HG02642 (cell line): ENCODE measurements at regions not wholly inside any gene's neighbourhood (a gene's known extent, or its start where the extent isn't known, plus 50 kb on each side); places are given as distances from the start of the nearest gene placed in this dataset.

Experiments used
- ATAC-seq: cut with Tn5 transposase; IDR thresholded peaks from one replicate; pipeline ENCODE4 v1.9.1; 2021; ENCODE audit warnings: mild to moderate bottlenecking; ENCODE audit not compliant: unreplicated experiment, poor library complexity

DNA sequence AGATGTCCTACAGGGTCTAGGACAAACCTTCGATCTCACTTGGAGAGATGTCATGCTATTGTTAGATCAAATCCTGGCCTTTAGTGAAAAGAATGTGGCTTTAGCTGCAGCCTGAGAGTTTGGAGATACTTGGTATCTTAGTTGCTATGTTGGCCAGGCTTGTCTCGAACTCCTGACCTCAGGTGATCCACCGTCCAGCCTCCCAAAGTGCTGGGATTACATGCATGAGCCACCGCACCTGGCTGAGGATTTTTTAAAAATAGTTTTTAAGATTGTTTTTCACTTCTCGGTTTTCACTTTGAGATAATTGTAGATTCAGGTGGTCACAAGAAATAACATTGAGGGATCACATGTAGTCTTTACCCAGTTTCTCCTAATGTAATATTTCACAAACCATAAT, 738.3 kb upstream of the POM121L12 start:
- no peak for ATAC-seq

DNA sequence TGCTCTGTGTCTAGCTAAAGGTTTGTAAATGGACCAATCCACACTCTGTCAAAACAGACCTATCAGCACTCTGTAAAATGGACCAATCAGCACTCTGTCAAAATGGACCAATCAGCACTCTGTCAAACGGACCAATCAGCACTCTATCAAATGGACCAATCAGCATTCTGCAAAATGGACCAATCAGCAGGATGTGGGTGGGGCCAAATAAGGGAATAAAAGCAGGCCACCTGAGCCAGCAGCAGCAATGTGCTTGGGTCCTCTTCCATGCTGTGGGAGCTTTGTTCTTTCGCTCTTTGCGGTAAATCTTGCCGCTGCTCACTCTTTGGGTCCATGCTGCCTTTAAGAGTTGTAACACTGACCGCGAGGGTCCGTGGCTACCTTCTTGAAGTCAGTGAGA, 740.5 kb upstream of the POM121L12 start:
- ATAC-seq: no peak

DNA sequence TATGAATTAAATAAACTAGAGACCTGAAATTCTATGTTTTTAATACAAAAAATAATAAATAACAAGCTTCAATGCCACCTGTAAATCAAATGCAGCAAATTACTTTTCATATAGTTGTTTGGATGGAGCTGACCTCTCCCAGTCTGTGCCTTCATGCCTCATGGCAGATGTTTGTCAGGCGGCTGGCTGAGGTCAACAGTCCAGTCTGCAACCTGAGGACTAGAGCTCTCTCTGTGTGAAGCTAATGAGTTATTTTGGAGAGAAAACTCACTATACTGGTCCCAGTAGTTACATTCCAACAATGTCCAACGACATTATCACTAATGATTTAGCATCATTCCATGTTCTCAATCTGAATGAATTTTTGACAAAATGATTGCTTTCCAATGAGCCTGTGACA, 746.2 kb upstream of the POM121L12 start:
- ATAC-seq: no peak

DNA sequence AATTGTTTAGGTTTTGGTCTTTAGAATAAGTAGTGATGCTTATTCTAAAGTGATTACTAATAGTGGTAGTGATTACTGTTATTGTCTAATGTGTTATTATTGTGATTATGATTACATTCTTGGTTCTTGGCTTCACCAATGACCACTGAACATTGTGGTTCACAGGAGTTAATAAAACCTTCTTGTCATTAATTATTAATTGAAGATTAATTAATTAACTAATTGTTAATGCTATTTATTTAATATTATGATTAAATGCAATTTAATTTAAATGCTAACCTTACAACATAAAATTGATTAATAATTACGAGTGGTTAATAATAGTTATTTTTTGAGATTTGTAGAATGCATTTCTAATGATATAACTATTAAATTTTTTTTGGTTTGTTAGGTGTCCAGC, 747.7 kb upstream of the POM121L12 start:
- no peak for ATAC-seq

DNA sequence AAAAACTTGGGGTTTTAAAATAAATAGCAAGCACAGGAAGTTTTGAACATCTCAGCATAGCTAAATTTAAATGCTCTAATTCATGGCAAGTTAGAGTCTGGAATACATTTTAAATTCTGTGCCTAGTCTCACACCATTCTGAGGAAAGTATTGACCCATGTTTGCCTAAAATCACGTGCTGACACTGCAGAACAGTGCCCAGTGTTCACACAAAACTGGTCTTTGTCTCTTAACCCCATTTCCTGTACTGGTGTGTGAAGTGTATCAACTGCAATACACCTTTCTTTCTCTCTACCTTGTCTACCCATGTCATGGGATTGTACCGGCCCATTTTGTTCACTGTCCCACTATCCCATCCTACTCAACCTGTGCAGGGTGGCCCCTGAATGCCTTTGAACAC, 749.7 kb upstream of the POM121L12 start:
- ATAC-seq: no peak

DNA sequence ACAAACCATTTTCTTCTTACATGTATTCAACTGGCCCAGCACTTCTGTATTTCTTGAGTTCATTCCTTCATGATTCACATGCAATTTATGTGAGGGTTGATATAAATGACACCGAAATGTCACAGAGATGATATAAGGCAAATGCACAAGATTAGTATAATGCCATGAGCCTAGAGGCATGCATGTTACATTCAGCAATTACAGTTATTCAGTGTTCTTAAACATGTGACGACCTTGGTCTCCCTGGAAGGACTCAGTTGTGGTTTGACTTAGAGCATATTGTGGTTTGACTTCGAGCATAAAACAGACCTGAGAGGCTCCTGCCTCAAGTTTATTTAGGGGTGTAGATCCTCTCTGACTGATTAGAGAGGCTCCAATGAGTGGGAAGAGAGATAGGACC, 752.1 kb upstream of the POM121L12 start:
- no peak for ATAC-seq

DNA sequence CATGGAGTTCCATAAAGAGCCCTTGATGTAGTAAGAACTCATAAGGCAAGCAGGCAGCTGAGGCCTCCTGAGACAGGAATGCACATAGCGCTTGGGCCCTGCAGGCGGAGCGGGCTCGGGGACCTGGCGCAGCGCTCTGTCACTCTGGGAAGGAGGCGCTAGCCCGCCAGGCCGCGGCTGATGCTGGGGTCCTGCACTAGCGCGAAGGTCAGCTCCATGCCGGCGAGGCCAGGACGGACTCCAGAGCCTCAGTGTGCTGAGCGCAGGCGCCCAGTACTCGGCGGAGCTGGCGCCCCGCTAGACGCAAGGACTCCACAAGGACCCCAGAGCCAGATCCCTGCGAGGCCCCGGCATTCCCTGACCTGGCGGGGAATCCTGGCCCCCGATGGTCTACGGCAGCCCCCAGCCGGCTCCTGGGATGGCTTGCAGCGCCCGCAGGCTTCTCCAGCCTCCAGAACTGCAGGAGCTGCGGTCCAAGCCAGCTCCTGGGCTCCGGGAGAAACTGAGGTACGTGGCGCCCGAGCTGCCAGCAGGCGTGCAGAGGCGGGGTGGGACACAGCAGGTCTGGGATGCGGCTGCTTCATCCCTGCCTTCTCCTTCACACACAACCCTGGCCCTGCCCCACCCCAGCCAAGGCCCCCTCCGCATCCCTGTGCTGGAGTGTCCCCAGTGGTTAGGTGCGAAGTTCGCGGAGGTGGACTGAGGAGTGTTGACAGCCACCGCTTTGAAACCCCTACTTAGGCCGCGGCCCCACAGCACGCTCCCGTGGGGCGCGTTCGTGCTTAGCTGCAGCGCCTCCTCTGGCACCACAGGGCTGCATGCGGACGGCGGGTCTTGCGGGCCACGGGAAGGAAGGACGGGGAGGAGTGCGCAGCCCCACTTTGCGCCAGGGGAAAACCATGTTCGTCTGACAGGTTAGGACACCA, 761.5 kb upstream of the POM121L12 start:
- no peak for ATAC-seq

DNA sequence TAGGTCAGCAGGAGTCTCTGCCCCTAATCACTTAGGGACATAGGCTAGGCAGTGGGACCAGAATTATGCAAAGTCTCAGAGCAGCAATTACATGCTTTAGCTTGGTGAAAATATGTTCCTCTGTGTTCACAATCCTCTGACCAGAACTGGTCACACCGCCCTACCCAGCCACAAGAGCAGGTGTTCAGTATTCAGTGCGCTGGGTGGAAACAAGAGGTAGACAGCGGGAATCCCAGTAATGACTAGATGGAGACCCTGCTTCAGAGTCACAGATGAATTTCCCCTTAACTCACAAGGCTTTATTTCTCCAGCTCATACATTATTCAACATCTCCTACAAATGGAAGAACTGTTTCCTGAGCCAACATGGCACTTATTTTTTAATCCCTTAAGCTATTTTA, 763.7 kb upstream of the POM121L12 start:
- ATAC-seq: no peak

DNA sequence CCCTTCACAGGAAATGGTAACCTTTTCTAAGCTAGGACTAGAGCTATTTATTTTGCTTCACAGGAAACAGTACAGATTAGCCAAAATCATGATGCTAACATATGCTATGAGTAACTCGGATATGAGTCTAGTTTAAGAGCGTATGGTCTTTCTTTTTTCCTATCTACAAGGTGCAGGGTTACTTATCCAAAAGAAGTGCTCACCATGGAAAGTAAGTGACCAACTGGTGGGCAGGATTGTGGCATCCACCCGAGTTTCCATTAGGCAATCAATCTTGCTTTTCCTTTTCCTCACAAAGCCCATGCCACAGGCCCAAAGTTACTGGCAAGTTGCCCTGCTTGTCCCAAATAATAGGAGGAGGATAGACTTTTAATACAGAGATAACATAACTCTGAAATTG, 765.1 kb upstream of the POM121L12 start:
- ATAC-seq: no peak

DNA sequence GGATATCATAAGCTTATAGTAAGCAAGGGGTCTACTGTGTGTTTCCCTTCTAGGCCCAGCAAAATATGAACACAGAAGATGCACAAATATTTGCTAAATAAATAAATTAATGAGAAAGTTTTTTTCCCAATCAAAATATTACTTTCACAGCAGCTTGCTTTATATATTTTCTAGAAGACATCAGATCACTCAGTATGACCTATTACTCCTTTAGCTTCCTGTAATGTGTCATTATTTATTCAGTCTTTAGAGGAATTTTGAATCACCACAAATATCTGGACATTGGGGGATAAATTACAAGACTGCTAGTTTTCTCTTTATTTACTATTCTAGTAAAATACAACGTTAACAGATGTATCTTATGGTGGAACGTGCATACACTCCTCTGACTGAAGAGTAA, 765.8 kb upstream of the POM121L12 start:
- no peak for ATAC-seq

DNA sequence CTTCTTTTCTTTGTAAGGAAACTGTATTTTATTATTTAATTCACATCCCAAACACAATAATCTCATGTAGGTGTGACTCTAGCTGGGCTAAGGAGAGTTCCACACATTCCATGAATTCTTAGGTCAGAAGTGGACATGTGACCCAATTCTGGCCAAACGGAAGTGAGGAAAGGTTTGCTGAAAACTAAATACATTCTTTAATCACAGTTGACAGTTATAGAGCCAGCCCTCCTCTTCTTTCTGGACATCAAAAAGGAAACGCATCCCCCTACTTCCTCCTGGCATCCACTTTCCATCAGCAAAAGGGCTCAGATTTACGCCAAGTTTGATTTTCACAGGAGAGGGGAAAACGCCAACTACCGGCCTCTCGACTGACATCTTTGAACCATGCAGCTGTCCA, 774.4 kb upstream of the POM121L12 start:
- no peak for ATAC-seq

DNA sequence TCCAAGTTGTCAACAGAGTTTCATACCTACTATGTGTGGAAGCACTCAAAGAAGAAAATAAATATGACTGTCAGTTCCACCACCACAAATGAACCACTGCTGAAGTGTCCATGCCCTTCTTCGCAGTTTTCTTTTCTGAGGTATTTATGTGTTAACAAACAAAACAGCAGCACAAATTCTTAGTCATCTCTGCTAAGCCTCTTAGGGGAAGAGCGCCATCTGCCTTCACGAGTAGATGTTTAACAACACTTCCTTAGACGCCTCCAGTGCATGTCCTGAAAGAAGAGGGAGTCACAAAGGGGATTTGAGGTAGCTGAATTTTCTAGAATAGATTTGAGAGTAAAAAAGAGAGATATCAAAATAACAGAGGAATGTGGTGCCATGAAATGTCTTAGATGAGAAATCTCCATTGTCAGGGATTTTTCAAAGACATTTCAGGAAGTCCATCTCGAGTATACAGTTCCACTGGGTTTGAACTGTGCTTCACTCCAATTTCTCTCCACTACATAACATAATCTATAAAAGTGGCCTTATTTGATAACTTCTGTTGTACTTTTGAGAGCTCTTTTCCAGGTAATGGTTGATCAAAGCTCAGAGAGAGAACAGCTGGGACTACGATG, 775.3 kb upstream of the POM121L12 start:
- no peak for ATAC-seq

DNA sequence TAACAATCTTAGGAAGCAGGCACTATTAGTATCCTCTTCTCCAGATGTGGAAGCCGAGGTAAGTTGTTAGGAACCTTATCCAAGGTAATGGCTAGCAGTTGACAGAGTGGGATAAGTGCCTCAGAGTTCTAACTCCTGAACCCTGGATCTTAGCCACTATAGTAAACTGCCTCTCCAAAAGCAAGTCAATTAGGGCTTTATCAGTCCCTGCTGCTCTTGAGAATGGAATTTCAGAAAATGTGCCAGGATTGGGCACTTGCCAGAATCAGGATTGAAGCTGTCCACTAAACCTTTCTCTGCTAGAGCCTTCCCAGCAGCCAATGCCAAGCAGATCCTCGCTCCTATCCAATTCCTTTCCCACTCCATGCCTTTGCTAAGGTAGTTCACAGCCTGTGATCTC, 777.5 kb upstream of the POM121L12 start:
- no peak for ATAC-seq

DNA sequence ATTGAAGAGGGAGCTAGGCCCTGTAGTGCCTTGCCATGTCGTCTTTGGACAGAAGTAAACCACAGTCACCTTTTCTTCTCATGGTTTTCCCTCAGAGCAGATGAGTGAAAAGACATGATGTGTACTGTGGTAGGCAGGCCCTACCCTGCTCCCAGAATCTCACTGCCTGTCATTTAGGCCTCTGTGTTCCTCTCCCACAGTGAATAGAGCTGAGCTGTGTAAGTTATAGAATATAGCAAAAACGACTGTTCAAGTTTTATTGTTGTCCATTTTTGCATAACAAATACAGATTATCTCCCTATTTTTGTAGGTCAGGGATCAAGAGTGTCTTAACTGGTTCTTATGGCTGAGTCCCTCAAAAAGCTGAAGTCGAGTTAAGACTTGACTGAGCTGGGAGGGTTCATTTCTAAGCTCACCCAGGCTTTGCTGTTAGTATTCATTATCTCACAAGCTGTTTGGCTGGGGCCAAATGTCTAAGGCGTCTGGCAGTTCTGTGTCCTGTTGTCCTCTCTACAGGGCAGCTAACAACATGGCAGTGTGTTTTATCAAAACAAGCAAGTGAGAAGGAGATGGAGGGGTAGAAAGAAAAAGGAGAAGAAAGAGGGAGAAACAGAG, 780.9 kb upstream of the POM121L12 start:
- ATAC-seq: no peak

DNA sequence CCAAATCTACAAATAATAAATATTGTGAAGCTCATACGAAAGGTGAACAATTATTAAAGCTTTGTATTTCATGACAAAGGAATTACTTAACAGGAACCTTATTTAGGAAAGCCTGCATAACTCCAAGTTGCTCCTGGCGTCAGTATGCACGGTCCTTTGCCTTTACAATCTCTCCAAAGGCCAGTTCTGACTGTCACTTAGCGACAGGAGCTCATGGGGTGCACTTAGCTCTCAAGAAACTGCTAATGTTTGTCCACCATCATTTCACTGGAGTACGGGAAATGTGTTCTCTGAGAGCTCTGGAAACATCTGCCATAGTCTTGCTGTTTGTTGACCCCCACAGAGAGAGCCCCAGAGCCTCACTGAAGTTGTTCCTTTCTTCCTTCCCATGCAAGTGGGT, 781.5 kb upstream of the POM121L12 start:
- ATAC-seq: no peak

DNA sequence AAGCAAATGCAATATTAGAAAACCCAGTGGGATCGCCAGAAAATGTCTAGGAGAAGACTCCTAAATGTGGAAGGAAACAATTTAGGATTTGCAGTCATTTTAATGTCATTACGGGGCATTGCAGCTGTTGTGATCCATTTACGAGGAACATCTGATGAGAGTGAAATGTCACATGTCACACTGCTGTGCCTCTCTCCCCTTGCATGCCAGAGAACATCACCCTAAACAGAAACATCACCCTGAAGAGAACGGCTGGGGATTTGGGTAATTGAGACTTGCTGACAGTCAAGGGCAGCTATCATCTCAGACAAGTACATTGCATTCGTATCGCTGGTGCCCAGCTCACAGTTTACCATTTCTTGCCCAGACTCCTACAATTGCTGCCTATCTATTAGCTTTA, 785.7 kb upstream of the POM121L12 start:
- ATAC-seq: no peak

DNA sequence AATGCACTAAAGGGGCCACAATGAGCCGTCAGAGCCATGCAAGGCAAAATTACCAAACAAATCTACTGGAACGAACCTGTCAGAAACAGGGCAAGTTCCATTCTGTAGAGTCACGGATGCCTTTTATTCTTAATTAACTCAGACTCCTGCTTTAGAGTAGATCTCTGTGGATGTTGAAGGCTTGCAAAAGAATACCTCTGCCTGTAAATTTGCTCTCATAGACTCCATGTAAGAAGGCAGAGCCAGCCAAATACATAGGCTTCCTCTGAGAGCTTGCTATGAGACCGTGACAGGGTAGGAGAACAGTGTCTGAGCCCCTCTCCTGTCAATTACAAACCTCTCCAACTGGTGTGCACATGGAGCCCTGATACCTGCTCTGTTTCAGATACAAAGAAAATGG, 787.9 kb upstream of the POM121L12 start:
- no peak for ATAC-seq

DNA sequence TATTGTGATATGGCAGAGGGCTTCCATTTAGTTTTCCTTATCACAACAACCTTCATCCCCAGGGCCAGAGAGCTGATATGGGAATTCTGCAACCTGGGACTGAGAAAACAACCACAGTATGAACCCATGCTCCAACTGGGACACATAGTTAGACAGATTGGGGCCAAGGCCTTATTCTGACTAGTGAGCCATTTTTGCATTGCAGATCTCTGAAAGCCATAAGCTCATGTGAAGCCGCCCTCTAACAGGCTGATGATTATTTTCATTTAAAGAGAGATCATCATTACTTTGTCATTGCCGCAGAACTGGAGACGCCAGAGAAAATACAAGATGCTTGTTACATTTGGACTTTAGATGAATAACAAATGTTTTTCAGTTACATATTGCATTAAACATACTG, 791.7 kb upstream of the POM121L12 start:
- no peak for ATAC-seq

DNA sequence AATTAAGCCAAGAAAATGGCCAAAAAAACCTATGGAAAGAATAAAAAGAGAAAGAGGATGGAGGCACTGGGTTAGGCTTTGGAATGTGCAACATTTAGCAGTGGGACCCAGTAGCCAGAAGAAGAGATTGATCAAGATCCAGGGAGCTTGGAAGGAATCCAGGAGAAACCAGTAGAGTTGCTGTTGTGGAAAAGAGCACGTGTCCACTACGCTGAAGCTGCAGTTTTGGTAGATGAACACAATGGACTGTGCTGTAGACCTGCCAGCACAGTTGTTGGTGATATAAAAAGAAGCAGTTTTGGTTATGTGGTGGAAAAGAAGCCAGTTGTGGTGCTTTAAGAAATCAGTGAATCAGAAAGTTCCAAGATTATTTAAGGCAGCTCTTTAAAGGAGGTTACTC, 802.2 kb upstream of the POM121L12 start:
- no peak for ATAC-seq

DNA sequence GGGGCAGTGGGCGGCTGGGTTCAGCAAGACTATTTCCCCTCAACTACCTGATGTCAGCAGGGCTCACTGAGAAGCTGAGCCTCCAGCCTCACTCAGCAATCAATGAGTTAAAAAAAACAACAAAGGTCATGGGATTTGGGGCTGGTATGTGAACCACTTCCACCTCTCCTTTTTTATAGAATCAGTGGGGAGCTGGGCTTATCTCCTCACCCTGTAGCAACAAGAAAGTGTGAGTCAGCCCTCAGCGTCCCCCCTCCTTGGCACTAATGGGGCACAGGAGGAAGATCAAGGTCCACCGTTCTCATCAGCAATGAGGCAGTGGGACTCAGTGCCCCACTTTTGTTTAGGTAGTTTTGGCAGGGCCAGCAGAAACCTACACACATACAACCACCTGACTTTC, 823.5 kb upstream of the POM121L12 start:
- no peak for ATAC-seq

DNA sequence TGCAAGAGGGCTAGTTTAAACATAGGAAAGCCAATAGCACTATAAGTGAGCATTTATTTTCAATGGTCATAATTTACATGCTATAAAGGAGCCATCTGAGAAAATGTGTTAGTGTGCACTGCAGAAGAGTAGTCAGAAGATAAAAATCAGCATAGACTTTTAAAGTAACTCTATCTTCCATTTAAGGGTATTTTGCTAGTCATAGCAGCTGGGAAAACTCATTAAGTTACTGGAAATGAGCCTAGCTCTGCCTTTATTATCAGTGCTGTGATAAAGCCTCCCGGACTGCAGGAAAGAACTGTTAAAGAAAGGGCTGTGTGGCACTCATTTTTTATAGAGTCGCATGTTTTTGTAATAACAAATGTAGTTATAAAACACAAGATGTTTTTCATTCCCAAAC, 825.8 kb upstream of the POM121L12 start:
- no peak for ATAC-seq

DNA sequence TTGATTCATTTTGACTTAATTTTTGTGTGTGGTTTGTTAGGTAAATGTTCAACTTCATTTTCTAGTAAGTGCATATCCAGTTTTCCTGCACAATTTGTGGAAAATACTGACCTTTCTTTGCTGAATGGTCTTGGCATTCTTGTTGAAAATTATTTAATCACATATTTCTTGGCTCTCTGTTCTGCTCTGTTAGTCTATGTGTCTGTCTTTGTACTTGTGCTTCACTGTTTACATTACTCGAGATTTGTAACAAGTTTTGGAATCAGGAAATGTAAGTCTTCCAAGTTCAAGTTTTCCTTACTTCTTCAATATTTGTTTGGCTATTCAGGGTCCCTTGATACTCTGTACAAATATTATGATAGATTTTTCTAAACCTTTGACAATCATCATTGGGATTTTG, 838.2 kb upstream of the POM121L12 start:
- no peak for ATAC-seq
